ENCODE measurements at regions not wholly inside any gene's neighbourhood (a gene's known extent, or its start where the extent isn't known, plus 50 kb on each side); places are given as distances from the start of the nearest gene placed in this dataset.

- Histone ChIP-seq H3K9me3 (ENCODE audit: control insufficient read depth in 1 of 2, insufficient read depth in 1 of 2, low read depth in 1 of 2, low read length in 2 of 2) (0 out of 4 replicates have a peak, but pooled peaks cover 0 to 2% of the 10 kb centered on the region in 2 experiments), H3K9ac (ENCODE audit: low read length) (no peak overlapping the region), H3K9me2 (ENCODE audit: insufficient read depth) (no peaks in the 10 kb centered on the region), H3K27ac (ENCODE audit: low read depth, low read length) (no peak overlapping the region), H3K4me1 (ENCODE audit: control insufficient read depth in 1 of 2, insufficient read depth in 2 of 2, low read length in 2 of 2) (no peaks in the 10 kb centered on the region), H3K79me2 (ENCODE audit: insufficient read depth, low read length) (no peaks in the 10 kb centered on the region), H3K27me3 (ENCODE audit: insufficient read depth, low read length) (no peaks in the 10 kb centered on the region), H3K4me2 (ENCODE audit: low read length) (no peak overlapping the region), H4K20me1 (ENCODE audit: insufficient read depth) (no peaks in the 10 kb centered on the region), H3K4me3 (replicated peaks in 1 of 2; ENCODE audit: low read depth in 1 of 2, low read length in 2 of 2) (no peak overlapping the region), H3K36me3 (ENCODE audit: control insufficient read depth in 1 of 2, insufficient read depth in 2 of 2, low read length in 2 of 2) (no peaks in the 10 kb centered on the region), H2AFZ (ENCODE audit: low read depth, low read length, poor library complexity, severe bottlenecking) (no peak overlapping the region)
- POLR2A ChIA-PET: no interaction called here
- RAD21 ChIA-PET (ENCODE audit: low non-redundant PET in 1 of 2, low total read pairs in 2 of 2, uncharacterized antibody in 2 of 2, unreplicated experiment in 2 of 2): no interaction called here
- no peak for DNase-seq (ENCODE audit: low read depth, low spot score)
- BruUV-seq (replicated peaks): no TSS peak
- TF ChIP-seq CEBPB (IDR thresholded peaks at IDR 0.05; ENCODE audit: low read depth) (no peak), CBX3 (IDR thresholded peaks at IDR 0.05; ENCODE audit: low read depth) (no peak), POLR2AphosphoS5 (IDR thresholded peaks at IDR 0.05; ENCODE audit: low read depth, low read length) (no peak), EZH2 (IDR thresholded peaks at IDR 0.05) (no peak), EZH2phosphoT487 (IDR thresholded peaks at IDR 0.05; ENCODE audit: borderline replicate concordance) (no peak), ZFX (IDR thresholded peaks at IDR 0.05) (no peak), TCF7L2 (IDR thresholded peaks at IDR 0.05; ENCODE audit: borderline replicate concordance, extremely low read depth, insufficient read depth, insufficient read length) (no peak), ZNF274 (IDR thresholded peaks at IDR 0.05; ENCODE audit: low read depth, low read length) (no peak)
- TF ChIP-seq, protein P1, sequence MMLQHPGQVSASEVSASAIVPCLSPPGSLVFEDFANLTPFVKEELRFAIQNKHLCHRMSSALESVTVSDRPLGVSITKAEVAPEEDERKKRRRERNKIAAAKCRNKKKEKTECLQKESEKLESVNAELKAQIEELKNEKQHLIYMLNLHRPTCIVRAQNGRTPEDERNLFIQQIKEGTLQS (IDR thresholded peaks at IDR 0.05): no peak
- CTCF ChIA-PET: no interaction called here
- no peak for ATAC-seq
- intact Hi-C loops (cut with micrococcal nuclease): no loop called here
Observed at GRCh38 chr4:96730432-96730831, 890.5 kb downstream of the PDHA2 start.

- POLR2A ChIA-PET: no interaction called here
- Histone ChIP-seq H3K4me2 (ENCODE audit: low read length) (peak overlapping the region; percentile 67), H3K36me3 (ENCODE audit: control insufficient read depth in 1 of 2, insufficient read depth in 2 of 2, low read length in 2 of 2) (no peaks in the 10 kb centered on the region), H4K20me1 (ENCODE audit: insufficient read depth) (no peaks in the 10 kb centered on the region), H3K27me3 (ENCODE audit: insufficient read depth, low read length) (no peaks in the 10 kb centered on the region), H3K79me2 (ENCODE audit: insufficient read depth, low read length) (no peaks in the 10 kb centered on the region), H3K9me2 (ENCODE audit: insufficient read depth) (no peaks in the 10 kb centered on the region), H2AFZ (ENCODE audit: low read depth, low read length, poor library complexity, severe bottlenecking) (peak overlapping the region; percentile 99), H3K4me1 (ENCODE audit: control insufficient read depth in 1 of 2, insufficient read depth in 2 of 2, low read length in 2 of 2) (peaks cover 8 to 13% of the 10 kb centered on the region in 2 experiments; a peak in 3 of 4 replicates), H3K9me3 (ENCODE audit: control insufficient read depth in 1 of 2, insufficient read depth in 1 of 2, low read depth in 1 of 2, low read length in 2 of 2) (0 out of 4 replicates have a peak, but pooled peaks cover 0 to 5% of the 10 kb centered on the region in 2 experiments), H3K4me3 (replicated peaks in 1 of 2; ENCODE audit: low read depth in 1 of 2, low read length in 2 of 2) (peak overlapping the region in 1 of 2 experiments; percentile 24; a peak in 2 of 4 replicates), H3K9ac (ENCODE audit: low read length) (no peak overlapping the region), H3K27ac (ENCODE audit: low read depth, low read length) (no peak overlapping the region)
- BruUV-seq (replicated peaks): no TSS peak
- intact Hi-C loops (cut with micrococcal nuclease): no loop called here
- TF ChIP-seq TCF7L2 (IDR thresholded peaks at IDR 0.05; ENCODE audit: borderline replicate concordance, extremely low read depth, insufficient read depth, insufficient read length) (peak; percentile 56), ZBTB33 (IDR thresholded peaks at IDR 0.05; ENCODE audit: extremely low read depth, insufficient replicate concordance, low read length) (no peak), ZFX (IDR thresholded peaks at IDR 0.05) (no peak), CBX3 (IDR thresholded peaks at IDR 0.05; ENCODE audit: low read depth) (peak; percentile 54; the same call in 1 of the 2 replicates), REST (IDR thresholded peaks at IDR 0.05; ENCODE audit: low read depth) (no peak), CEBPB (IDR thresholded peaks at IDR 0.05; ENCODE audit: low read depth) (no peak), EZH2phosphoT487 (IDR thresholded peaks at IDR 0.05; ENCODE audit: borderline replicate concordance) (no peak), JUND (IDR thresholded peaks at IDR 0.05) (peak; percentile 63), FOSL1 (IDR thresholded peaks at IDR 0.05; ENCODE audit: low read depth) (peak; percentile 63; the same call in 1 of the 2 replicates)
- RAD21 ChIA-PET (ENCODE audit: low non-redundant PET in 1 of 2, low total read pairs in 2 of 2, uncharacterized antibody in 2 of 2, unreplicated experiment in 2 of 2): no interaction called here
- ATAC-seq (peak; percentile 100), DNase-seq (ENCODE audit: low read depth, low spot score) (peak; percentile 64)
- CTCF ChIA-PET: no interaction called here
Observed at GRCh38 chr4:96736352-96736889, 896.5 kb downstream of the PDHA2 start.
